ENCODE measurements at regions not wholly inside any gene's neighbourhood (a gene's known extent, or its start where the extent isn't known, plus 50 kb on each side); places are given as distances from the start of the nearest gene placed in this dataset.
"Not testable (repeated sequence)": the region's sequence is repeated elsewhere in the genome, so short reads cannot be mapped to it uniquely, and the experiment has no call there.

GRCh38 chr6:157748839-157749571 is 74.0 kb upstream of the SNX9 start:
- FAIRE-seq: no peak
- DNase-seq (ENCODE audit: low read depth in 1 of 2, low spot score in 1 of 2): no peak
- Histone ChIP-seq H3K4me2 (no peak overlapping the region), H3K27ac (no peak overlapping the region), H3K9me3 (no peaks in the 10 kb centered on the region), H3K4me1 (no peaks in the 10 kb centered on the region), H3K4me3 (no peak overlapping the region)
- WGBS (ENCODE audit: missing lambda C conversion rate): 63% methylated on average over 2 of the region's 2 CpGs
- ATAC-seq: no peak
- TF ChIP-seq HDAC2 (IDR thresholded peaks at IDR 0.05) (no peak), BHLHE40 (IDR thresholded peaks at IDR 0.05; ENCODE audit: low read depth, low read length) (no peak)
- ChIA-PET CTCF (no interaction called here), POLR2A (no interaction called here)

GRCh38 chr6:157750973-157751372 is 72.1 kb upstream of the SNX9 start:
- ATAC-seq; FAIRE-seq; H3K4me3 ChIP-seq; H3K4me2 ChIP-seq; H3K4me1 ChIP-seq; POLR2A ChIA-PET; CTCF ChIA-PET; H3K27ac ChIP-seq; DNase-seq (ENCODE audit: low read depth in 1 of 2, low spot score in 1 of 2); H3K9me3 ChIP-seq: not testable (repeated sequence)
- WGBS (ENCODE audit: missing lambda C conversion rate): 34% methylated on average over 3 of the region's 3 CpGs

- Histone ChIP-seq H3K27ac (no peak overlapping the region), H3K4me1 (no peaks in the 10 kb centered on the region), H3K4me2 (no peak overlapping the region), H3K9me3 (no peaks in the 10 kb centered on the region), H3K4me3 (no peak overlapping the region)
- FAIRE-seq (no peak), ATAC-seq (no peak), DNase-seq (ENCODE audit: low read depth in 1 of 2, low spot score in 1 of 2) (no peak)
- 87% methylated on average over 10 of the region's 10 CpGs for WGBS (ENCODE audit: missing lambda C conversion rate)
- POLR2A ChIA-PET: no interaction called here
- no peak for TF ChIP-seq CBX8 (IDR thresholded peaks at IDR 0.05)
- TF ChIP-seq NFE2L2 (conservative IDR thresholded peaks at IDR 0.05; ENCODE audit: low read length): no peak
- TF ChIP-seq HOXB13 (CRISPR knock-in tag; IDR thresholded peaks at IDR 0.05; ENCODE audit: low read depth): no peak
- no peak for TF ChIP-seq EHMT2 (IDR thresholded peaks at IDR 0.05; ENCODE audit: low read depth)
- TF ChIP-seq HES2 (IDR thresholded peaks at IDR 0.05): no peak
- no peak for TF ChIP-seq BHLHE40 (IDR thresholded peaks at IDR 0.05; ENCODE audit: low read depth, low read length)
- TF ChIP-seq POLR2AphosphoS2 (conservative IDR thresholded peaks at IDR 0.05; ENCODE audit: low read length): no peak
- no peak for TF ChIP-seq JUN (IDR thresholded peaks at IDR 0.05)
- no peak for TF ChIP-seq E2F6 (IDR thresholded peaks at IDR 0.05; ENCODE audit: borderline replicate concordance, low read depth)
- TF ChIP-seq ZNF302 (CRISPR knock-in tag; IDR thresholded peaks at IDR 0.05): no peak
- TF ChIP-seq TP53 (CRISPR knock-in tag; IDR thresholded peaks at IDR 0.05): no peak
- TF ChIP-seq ESRRA (IDR thresholded peaks at IDR 0.05; ENCODE audit: borderline replicate concordance, low read length): no peak
- no peak for TF ChIP-seq ZFP36 (IDR thresholded peaks at IDR 0.05; ENCODE audit: borderline replicate concordance, partially characterized antibody)
- no peak for TF ChIP-seq FOSB (CRISPR knock-in tag; IDR thresholded peaks at IDR 0.05)
- TF ChIP-seq HMGXB4 (CRISPR knock-in tag; IDR thresholded peaks at IDR 0.05; ENCODE audit: borderline replicate concordance): no peak
- CTCF ChIA-PET: no interaction called here
These were observed 71.4 kb upstream of the SNX9 start for GRCh38 chr6:157751547-157752200.

GRCh38 chr6:157752879-157753278 is 70.2 kb upstream of the SNX9 start:
- CTCF ChIA-PET: not testable (repeated sequence)

More at GRCh38 chr6:157752879-157753278, 70.2 kb upstream of the SNX9 start:
- ATAC-seq; POLR2A ChIA-PET; FAIRE-seq; DNase-seq (ENCODE audit: low read depth in 1 of 2, low spot score in 1 of 2); H3K4me1 ChIP-seq; H3K4me3 ChIP-seq; H3K27ac ChIP-seq; H3K4me2 ChIP-seq; H3K9me3 ChIP-seq: not testable (repeated sequence)
- 51% methylated on average over 3 of the region's 3 CpGs for WGBS (ENCODE audit: missing lambda C conversion rate)
